ENCODE measurements at regions not wholly inside any gene's neighbourhood (a gene's known extent, or its start where the extent isn't known, plus 50 kb on each side); places are given as distances from the start of the nearest gene placed in this dataset.
"Not testable (repeated sequence)": the region's sequence is repeated elsewhere in the genome, so short reads cannot be mapped to it uniquely, and the experiment has no call there.

DNA sequence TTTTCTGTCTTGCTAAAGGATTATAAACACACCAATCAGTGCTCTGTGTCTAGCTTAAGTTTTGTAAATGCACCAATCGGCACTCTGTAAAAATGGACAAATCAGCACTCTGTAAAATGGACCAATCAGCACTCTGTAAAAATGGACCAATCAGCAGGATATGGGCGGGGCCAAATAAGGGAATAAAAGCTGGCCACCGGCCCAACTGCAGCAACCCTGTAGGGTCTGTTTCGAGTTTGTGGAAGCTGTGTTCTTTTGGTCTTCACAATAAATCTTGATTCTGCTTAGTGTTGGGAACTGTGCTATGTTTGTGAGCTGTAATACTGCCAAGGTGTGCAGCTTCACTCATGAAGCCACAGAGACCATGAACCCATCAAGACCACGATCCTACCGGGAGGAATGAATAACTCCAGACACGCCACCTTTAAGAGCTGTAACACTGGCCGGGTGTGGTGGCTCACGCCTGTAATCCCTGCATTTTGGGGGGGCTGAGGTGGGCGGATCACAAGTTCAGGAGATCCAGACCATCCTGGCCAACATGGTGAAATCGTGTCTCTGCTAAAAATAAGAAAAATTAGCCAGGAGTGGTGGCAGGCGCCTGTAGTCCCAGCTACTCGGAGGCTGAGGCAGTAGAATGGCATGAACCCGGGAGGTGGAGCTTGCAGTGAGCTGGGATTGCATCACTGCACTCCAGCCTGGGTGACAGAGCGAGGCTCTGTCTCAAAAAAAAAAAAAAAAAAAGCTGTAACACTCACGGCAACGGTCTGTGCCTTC lies 133.0 kb upstream of the GDF10 start:
- not testable (repeated sequence) for DNase-seq (ENCODE audit: low read depth in 2 of 2)

DNA sequence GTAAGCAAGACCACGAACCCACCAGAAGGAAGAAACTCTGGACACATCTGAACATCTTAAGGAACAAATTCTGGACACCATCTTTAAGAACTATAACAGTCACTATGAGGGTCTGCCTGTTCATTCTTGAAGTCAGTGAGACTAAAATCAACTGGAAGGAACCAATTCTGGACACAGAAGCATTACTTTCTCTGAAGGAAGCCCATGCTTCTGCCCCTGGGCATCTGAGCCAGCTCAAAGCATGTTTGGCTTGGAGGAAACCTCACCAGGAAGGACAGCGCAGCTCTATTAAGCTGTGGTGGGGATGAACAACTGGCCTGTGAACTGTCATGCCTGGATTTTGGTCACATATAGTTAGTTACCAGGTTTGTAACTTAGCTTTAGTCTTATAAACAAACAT lies 132.4 kb upstream of the GDF10 start:
- no peak for DNase-seq (ENCODE audit: low read depth in 2 of 2)

DNA sequence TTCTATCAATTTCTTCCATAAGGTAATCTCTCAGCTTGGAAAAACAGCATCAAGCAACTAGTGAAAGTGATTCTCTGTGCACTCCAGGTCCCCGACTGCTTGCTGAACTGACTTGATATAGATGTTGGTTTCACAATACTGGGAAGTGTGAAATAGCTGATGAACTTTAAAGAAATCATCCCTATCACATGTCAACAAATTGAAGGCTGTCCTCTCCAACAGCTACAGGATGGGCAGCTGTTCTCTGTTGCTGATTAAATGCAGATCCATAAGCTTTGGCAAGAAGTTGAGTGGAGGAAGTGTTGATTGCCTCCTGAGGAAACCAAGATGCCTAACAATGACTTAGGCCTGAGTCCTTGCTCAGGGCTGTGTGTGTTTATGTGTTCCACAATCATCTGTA lies 130.4 kb upstream of the GDF10 start:
- no peak for DNase-seq (ENCODE audit: low read depth in 2 of 2)

DNA sequence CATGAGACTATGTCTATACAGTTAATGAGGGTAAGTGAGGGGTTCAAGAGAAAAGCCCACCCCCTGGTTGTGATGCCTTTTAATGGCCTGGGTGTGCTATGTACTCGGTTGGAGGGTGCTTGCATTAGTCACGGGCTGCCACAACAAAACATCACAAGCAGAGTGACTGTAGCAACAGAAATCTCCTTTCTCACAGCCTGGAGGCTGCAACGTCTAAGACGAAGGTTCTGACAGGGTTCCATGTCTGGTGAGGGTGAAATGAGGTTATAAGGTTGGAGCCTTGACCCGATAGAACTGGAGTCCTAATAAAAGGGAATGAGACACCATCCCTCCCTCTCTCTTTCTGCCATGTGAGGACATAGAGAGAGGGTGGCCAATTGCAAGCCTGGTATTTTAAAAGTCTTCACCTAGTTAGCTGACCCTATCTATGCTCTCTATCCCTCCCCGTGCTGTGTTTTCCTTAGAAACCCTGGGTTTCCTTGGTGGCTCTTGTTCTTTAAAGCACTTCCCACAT lies 126.0 kb upstream of the GDF10 start:
- DNase-seq (ENCODE audit: low read depth in 2 of 2) = no peak

DNA sequence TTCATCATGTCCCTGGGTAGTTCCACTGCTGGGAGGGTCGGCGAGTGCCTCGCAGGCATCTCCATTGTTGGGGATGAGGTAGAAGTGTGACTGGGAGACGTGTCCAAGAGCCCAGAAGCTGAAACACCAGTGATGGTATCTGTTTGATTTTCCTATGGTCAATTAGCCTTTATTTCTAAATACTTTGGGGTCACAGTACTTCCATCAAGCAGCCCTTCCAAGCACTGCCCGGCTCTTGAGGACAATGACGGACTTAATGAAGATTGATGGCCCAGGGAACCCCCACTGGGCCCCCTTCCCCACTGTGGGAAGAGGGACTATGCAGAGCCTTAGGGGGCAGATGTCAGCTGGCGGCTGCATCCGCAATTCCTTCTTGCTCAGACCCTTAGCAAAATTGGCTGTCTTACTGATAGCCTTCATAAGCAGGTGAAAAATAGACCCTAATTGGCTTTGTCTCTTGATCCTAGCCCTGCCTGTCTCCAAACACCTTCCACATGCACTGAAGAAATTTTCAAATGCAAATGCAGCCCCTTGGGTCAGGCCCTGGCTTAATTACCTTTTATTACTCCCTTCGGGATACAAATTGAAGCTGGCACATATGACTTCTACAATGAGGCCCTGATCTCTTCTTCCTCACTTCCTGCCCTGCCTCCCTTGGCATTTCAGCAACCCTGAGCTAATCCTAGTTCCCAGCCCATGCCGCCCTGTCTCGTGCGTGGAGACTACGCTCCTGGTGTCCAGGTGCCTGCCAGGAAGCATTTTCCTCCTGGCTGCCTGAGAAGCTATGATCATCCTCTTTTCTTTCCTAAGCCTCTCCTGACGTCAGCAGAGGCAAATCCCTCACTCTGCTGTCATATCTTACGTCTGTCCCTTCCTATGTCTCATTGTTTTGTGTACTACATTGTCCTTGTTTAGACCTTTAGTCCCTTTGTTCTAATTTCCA lies 124.5 kb upstream of the GDF10 start:
- DNase-seq (ENCODE audit: low read depth in 2 of 2) = no peak

DNA sequence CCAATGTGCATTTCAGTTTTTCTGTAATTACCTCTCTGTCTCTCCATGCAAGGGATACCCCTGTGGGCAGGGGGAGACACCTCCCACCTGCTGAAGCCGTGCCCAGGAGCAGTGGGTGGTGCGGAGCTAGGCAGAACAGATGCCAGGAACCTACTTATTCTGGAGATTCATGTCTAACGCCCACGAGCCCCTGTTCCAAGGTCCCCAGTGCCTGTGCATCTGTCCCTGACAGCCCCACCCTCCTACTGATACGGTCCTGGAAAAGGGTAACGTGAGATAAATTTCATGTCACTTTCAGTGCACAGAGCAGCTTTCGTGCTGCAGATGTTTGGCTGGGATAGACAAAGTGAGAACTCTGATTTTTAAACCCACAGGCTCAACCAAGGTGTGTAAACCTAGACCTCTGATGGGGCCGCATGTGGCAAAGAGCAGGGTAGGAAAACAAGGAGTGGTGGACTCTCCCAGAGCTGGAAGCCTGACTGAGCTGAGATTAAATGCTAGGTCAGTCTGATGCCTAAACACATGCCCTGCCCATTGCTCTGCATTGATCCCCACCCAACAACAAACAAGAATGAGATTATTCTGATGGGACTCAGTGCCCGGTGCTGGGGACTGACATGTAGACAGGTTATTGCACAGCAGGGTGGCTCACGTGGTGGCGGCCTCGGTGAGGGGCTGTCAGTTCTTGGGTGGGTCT lies 123.6 kb upstream of the GDF10 start:
- DNase-seq (ENCODE audit: low read depth in 2 of 2) = no peak

DNA sequence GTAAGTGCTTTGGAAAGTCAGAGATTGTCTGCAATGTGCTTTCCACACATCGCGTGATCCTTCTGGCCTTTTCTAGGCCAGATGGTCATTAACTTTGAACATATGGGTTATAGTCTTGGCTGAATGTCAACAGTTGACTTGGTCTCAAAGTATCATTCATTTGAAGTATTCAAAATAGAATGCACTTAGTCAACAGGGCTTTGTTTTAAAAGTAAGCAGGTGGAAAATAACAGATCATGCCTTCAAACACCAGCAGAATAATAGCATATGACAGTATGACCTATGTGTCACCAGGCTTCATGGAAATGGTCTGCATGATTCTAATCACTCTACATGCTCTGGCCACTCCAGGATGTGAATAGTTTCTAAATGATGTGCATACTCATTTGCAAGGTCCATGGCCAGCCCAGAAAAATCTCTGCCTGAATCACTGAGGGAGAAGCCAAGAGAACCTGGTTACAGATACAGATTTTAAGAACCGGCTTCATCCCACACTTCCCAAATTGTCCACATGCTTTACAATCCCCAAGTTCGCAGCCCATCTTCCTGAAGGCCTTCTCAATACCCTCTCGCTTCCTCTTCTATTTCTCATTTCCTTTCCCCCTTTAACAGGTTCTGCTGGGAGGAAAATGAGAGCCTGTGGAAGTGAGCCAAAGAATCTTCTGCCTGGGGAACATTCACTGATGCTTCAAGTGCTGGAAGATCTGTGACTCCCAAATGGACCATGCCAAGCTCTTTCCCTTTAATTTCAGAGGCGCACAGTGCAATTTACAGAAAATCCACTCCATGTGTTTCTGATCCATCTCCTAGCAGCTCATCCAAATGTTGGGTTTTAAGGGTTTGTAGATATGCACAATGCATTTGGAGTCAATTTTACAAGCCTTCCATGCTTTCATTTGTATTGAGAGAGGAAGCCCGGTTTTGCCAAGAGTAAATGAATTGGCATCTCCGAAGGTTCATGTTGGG lies 122.8 kb upstream of the GDF10 start:
- no peak for DNase-seq (ENCODE audit: low read depth in 2 of 2)

DNA sequence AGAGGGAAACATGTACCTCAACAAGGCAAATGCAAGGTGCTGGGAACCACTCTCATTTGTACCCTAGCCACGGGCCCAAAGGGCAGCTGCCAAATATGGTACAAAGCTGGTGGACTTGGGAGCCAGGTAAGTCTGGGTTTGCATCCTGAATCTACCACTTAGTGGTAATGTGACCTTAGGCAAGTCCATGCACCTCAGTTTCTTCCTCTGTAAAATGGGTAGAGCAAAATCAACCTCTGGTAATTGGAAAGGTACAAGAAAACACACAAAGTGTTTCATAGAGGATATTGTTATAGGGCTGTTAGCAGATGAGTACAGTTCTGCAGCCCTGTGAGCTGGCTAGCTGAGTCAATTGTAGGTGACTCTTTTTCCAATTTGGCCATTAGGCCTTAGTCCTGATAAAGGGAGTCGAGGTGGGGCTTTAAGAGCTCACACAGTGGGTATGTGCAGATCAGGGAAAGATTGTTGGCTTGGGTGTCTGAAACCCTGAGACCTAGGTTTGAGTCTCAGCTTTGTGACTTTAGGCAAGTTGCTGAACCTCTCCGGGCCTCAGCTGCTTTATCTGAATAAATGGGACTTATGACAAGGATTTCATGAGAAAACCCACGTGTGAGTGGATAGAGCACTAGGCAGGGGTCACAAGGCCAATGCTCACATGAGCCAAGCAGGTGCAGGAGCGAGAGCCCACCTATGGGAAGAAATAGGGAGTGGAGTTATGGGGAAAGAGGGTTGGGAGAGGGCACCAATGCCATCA lies 121.3 kb upstream of the GDF10 start:
- DNase-seq (ENCODE audit: low read depth in 2 of 2) = no peak

DNA sequence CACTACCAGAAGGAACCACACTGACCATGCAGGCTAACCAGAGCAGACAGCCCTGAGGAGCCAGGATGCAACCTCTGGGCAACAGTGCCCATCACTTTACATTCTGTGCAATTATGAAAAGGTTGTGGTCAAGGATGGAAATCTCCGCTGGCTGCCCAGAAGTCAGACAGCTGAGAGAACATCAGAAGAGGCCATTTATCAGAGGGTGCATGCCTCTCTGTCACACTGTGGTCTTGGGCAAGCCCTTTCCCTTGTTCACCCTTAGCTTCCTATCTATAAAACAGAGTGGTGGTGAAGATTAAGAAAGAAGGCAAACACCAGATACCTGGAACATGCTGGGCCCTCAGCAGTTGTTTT lies 120.7 kb upstream of the GDF10 start:
- DNase-seq (ENCODE audit: low read depth in 2 of 2) = no peak

DNA sequence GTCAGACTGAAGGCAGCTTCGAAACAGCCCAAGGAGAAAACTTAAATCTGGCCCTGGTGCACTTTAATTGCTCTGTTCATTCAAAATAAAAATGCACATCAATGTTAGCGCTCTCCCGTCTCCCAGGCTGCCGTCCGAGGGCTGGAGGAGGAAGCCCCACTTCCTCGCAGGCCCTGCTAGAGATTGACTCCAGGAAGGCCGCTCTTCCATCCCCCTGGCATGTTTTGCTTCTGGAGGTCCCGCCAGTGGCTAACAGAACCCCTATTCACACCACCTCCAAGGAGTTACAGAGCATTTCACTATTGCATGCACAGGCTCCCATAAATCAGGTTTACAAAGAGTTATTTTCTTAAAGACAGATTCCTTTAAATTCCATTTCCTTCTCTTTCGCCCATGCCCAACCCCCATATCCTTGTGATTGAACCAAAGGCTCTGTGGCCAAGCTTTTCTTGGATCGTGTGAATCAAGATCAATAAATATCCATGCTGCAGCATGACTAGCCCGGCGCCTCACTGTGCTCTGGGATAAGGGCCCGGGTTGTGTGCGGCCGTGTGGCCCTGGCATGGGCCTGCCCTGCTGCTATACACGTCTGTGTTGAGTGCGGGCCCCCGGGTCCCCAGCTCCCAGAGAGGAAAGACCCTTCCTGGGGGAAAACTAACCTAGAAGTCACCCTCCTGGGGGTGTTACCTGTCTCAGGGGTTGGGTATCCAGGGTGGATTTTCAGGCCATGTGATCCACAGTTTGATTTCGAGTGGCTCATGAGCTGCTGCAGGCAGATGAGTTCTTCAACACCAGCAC lies 118.7 kb upstream of the GDF10 start:
- no peak for DNase-seq (ENCODE audit: low read depth in 2 of 2)

DNA sequence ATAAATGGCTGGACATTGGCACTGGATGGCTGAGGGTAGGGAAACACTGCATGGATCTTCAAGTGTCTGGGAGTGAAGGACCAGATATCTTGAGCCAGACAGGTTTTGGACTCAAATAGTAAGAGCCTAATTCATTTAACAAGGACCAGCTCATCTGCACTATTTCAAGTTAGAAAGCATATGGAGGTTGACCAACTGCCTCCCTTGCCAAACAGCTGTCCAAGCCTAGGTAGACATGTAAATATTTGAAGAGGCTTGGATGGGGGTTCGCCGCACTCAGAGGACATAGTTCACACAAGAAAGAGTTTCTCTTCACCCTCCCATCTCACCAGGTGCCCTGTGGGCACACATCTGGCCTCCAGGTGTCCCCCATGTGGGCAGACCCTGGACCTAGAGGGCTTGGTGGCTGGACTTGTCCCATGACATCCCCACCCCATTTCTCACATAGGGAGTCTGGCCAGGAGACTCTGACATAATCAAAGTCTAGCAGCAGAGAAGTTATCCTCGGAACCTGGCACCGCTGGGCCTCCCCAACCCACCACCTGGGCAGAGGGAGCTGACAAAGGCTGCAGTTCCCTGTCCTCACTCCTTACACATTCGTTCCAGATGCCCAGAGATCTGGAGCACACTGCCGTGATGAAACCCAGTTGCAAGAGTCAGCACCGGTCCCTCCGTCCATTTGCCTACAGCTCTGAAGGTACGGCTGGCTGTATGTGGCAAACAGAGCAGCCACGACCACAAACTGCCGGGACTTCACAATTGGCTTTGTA lies 116.9 kb upstream of the GDF10 start:
- DNase-seq (ENCODE audit: low read depth in 2 of 2) = no peak

DNA sequence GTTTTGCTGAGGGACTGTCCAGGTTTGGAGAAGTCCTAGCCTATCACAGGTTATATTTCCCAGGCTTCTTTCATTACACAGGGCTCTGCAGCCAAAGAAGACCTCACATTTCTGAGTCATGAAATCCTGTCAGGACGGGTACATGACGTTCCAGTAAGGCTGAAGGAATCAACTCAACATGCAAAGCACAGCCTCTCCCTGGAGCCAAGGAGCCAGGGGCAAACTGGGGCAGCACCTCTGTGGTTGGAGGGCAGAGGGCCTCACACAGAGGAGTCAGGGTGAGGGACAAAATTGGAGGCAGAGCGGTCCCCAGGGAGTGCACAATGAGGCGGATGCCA lies 116.3 kb upstream of the GDF10 start:
- DNase-seq (ENCODE audit: low read depth in 2 of 2) = no peak

DNA sequence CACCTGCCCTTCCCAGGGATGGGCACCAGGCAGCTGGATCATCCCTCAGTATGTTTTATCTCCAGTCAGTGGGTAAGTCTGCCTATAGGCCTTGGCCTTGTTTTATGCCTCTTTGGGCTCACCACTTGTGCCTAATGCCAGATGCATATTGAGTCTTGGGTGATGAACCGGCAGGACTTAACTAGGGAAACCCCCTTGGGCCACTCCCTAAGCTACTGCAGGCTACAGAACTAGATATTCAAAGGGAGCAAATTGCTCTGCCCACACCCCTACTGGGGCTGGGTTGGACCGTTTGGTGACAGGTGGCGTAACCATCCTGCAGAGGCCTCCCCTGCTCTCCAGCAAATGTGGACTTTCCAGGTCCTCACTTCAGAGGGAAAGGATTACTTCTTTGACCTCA lies 115.7 kb upstream of the GDF10 start:
- no peak for DNase-seq (ENCODE audit: low read depth in 2 of 2)

DNA sequence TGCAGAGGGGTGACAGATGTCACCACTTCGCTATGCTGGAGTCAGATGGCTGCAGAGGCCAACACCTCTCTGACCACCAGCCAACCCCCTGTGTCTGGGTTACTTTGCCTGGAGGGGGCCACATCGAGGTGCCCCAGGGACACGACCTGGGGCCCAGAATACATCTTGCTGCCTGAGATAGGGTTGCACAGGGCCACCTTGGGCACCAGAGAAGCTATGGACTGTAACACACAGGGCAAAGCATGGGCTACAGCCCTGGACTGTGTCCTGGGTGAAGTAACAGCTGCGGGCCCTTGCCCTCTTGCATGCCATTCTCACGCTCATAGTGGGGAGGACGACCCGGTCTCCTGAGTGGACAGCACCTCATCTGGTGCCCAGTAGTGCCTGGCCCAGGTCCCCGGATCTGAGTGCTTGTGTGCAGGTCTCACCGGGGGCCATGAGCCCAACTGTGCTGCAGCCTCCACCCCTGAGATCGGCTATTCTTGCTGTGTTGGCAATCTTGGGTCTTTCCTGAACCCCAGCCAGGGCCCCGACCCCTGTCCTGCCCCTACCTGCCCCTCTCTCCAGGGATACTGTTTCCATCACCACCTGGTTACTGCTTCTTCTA lies 115.2 kb upstream of the GDF10 start:
- DNase-seq (ENCODE audit: low read depth in 2 of 2) = no peak

DNA sequence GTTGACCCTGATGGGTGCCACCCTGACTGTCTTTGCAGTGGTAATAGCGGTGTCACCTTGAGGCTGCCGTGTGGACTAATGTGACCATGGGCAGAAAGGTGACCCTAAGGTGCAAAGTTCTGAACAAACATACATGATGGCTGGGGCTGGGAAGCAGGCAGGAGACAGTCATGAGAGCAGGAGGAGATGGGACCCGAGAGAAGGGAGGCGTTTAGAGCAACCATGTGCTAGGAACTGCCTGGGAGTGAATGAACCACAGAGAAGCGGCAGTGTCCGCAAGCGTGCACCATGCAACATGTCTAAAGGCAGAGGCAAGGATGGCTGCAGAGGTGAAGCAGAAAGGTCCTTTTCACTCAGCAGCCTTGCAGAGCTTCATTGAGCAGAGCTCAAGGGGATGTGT lies 113.1 kb upstream of the GDF10 start:
- no peak for DNase-seq (ENCODE audit: low read depth in 2 of 2)

DNA sequence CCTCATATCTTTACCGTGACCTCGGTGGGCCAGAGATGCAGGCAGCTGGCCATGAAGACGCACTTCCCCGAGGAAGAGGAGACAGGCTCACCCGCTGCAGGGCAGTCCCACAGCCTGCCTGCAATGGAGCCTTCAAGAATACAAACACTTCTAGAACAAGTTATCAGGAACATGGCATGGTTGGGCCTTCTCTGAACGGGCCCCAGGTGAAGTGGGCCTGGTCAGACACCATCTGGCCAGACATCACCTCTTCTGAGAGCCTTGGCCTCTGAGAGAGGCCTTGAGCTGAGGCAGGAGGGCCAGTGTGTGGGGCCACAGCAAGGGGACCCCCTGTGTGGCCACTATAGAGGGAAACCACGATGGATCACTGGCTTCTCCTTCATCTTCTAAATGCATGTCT lies 112.4 kb upstream of the GDF10 start:
- no peak for DNase-seq (ENCODE audit: low read depth in 2 of 2)

DNA sequence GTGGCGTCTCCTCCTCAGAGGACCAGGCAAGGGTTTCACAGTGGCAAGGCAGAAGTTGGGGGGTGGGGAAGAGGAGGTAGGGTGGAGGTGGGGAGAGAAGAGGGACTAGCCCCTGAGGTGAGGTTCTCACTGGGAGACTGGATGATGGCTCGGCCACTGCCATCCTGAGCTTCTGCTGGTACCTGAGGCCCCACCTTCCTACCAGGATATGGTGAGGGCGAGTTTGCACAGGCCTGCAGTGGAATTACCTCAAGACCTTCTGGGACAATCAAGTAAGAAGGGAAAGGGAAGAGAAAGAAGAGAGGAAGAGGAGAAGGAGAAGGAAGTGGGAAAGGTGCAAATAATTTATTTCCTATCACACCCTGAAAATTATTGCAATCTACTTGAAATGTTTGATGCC lies 111.8 kb upstream of the GDF10 start:
- no peak for DNase-seq (ENCODE audit: low read depth in 2 of 2)

DNA sequence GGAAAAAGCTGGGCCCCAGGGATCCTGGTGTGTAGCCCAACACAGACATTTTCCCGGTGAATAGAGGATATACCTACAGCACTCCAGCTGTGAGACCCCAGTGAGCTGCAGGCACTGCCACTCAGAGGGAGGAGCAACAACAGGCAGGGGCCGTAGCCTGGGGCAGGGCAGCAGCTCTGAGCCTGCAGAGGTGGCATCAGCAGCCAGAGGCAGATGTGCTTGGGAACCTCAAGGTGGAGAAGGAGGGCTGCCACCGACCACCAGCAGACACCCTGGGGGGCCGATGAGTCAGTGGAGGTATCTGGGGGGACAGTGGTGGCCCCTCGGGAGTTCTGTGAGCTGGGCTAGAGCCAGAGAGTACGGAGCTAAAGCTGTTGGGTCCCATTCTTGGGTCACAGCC lies 110.2 kb upstream of the GDF10 start:
- DNase-seq (ENCODE audit: low read depth in 2 of 2) = no peak

DNA sequence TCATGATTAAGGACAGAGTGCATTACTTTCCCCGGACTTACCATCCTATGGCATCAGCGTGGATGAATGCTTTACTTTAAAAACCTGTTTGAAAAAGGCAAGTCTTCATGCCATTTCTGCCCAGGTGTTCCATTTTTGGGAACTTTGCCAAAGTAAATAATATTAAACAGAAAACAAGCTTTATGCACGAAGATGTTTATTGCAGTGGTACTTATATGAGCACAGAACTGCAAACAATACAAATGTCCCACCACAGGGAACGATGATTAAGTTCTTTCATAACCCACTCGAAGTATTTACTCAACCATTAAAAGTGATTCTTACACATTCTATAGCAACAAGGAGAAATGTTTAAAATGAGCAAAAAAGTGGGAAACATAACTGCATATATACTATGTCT lies 109.7 kb upstream of the GDF10 start:
- no peak for DNase-seq (ENCODE audit: low read depth in 2 of 2)

All from stimulated activated CD8-positive, alpha-beta memory T cell treated with anti-CD3 and anti-CD28 coated beads, Interleukin-15, amount 100 ng/mL, for 48 hours (primary cell).